Naive B cell (primary cell): ENCODE measurements at regions not wholly inside any gene's neighbourhood (a gene's known extent, or its start where the extent isn't known, plus 50 kb on each side); places are given as distances from the start of the nearest gene placed in this dataset.

Source experiments
- ATAC-seq, 2 donors: fragments of 150-1000 bp; cut with Tn5 transposase; 2 replicates each; pipeline ENCODE4 v1.10.0; 2021; ENCODE audit warnings: low read depth in 2 of 2, mild to moderate bottlenecking in 2 of 2, moderate library complexity in 2 of 2
- DNase-seq: peaks from one replicate; pipeline ENCODE4 v3.0.0; 2022
- H3K27ac Mint-ChIP-seq, 6 donors: one replicate each; pipeline ENCODE4 v1.8.0; 2020 to 2022; ENCODE audit warnings: mild to moderate bottlenecking in 6 of 6, mixed read lengths in 6 of 6, moderate library complexity in 5 of 6, inconsistent platforms in 2 of 6
- H3K27me3 Mint-ChIP-seq, 3 donors: one replicate each; pipeline ENCODE4 v1.8.0; 2021 to 2022; ENCODE audit warnings: mixed read lengths in 3 of 3, mild to moderate bottlenecking in 1 of 3
- H3K36me3 Mint-ChIP-seq, 2 donors: one replicate each; pipeline ENCODE4 v1.8.0; 2020 to 2022; ENCODE audit warnings: mixed read lengths in 2 of 2, inconsistent platforms in 1 of 2, mild to moderate bottlenecking in 1 of 2
- H3K4me1 Mint-ChIP-seq, 3 donors: one replicate each; pipeline ENCODE4 v1.8.0; 2020 to 2022; ENCODE audit warnings: mixed read lengths in 3 of 3, inconsistent platforms in 1 of 3, mild to moderate bottlenecking in 1 of 3, moderate library complexity in 1 of 3
- H3K4me3 Mint-ChIP-seq, 8 donors: one replicate each; pipeline ENCODE4 v1.8.0; 2020 to 2022; ENCODE audit warnings: mild to moderate bottlenecking in 8 of 8, mixed read lengths in 8 of 8, moderate library complexity in 8 of 8, inconsistent platforms in 2 of 8
- H3K9me3 Mint-ChIP-seq, 7 donors: one replicate each; pipeline ENCODE4 v1.8.0; 2020 to 2022; ENCODE audit warnings: mixed read lengths in 7 of 7, mild to moderate bottlenecking in 5 of 7, inconsistent platforms in 2 of 7, moderate library complexity in 1 of 7

DNA sequence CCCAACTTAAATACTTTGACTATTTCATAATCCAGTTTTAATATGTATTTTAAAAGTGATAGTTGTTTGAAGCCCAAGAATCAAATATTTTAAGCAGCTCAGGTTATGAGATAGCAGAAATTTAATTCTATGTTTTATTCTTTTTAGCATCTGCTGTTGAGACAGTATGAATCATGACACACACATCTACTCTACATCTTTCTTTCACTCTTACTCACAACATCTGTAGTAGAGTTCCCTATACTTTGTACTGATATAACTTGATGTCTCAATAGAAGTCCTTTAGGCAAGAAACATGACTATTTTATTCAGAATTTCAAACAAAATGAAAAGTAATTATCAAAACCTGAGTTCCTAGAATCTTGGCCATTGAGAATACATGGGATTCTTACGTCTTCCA, 187.9 kb upstream of the GNPDA2 start:
- H3K27ac Mint-ChIP-seq: no peak overlapping the region
- H3K4me1 Mint-ChIP-seq: peaks cover 0 to 6% (median 0%) of the 10 kb centered on the region in 3 donors
- H3K36me3 Mint-ChIP-seq: no peaks in the 10 kb centered on the region
- H3K9me3 Mint-ChIP-seq: no peaks in the 10 kb centered on the region
- no peak overlapping the region for H3K4me3 Mint-ChIP-seq
- H3K27me3 Mint-ChIP-seq: no peaks in the 10 kb centered on the region
- no peak for DNase-seq
- no peak for ATAC-seq

DNA sequence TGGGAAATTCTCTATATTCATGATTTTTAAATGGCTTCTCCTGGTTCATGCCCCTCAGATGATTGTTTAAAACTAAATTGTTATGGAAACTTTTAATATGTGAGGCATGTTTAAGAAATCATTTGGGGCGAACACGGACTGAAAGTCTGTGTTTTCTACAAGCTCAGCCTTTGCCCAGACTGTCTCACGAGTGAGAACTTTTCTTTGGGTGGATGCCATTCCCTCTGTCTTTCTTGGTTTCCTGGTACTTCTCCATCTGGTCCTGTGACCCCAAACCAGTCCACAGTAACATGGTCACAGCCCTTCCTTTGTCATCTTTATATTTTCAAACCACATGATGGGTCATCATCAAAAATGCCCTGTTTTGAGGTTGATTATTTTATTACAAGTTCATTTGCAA, 186.6 kb upstream of the GNPDA2 start:
- Mint-ChIP-seq H3K36me3 (no peaks in the 10 kb centered on the region), H3K27me3 (no peaks in the 10 kb centered on the region), H3K9me3 (no peaks in the 10 kb centered on the region), H3K27ac (no peak overlapping the region), H3K4me3 (no peak overlapping the region), H3K4me1 (peaks cover 0 to 6% (median 0%) of the 10 kb centered on the region in 3 donors)
- DNase-seq (no peak), ATAC-seq (no peak)

- Mint-ChIP-seq H3K36me3 (no peaks in the 10 kb centered on the region), H3K9me3 (peaks cover 0 to 5% (median 1%) of the 10 kb centered on the region in 7 donors), H3K27me3 (no peaks in the 10 kb centered on the region), H3K27ac (no peak overlapping the region), H3K4me3 (no peak overlapping the region), H3K4me1 (no peaks in the 10 kb centered on the region)
- DNase-seq (no peak), ATAC-seq (no peak)
Measured at GRCh38 chr4:44908565-44908964, 182.2 kb upstream of the GNPDA2 start.

GRCh38 chr4:44872246-44872645, 145.9 kb upstream of the GNPDA2 start:
- Mint-ChIP-seq H3K27ac (no peak overlapping the region), H3K4me3 (no peak overlapping the region), H3K27me3 (no peaks in the 10 kb centered on the region), H3K9me3 (peaks cover 0 to 4% (median 0%) of the 10 kb centered on the region in 7 donors), H3K4me1 (no peaks in the 10 kb centered on the region), H3K36me3 (no peaks in the 10 kb centered on the region)
- no peak for ATAC-seq
- no peak for DNase-seq

DNA sequence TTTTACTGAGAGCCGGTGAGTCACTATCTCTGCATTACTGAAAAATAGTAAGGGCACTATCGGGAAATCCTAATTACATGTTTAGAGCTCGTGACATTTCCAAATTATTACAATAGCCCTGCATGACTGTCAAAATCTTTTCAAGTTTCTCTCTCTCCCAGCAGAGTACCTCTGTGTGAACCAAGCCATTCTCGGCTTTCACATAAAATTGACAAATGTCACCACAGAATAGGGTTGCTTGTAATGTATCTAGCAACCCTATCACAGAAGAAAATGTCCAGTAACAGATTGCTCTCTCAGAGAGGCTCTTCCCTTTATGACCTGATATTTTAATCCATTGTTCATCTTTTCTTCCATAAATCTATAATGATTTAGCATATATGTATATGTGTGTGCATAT, 144.8 kb upstream of the GNPDA2 start:
- ATAC-seq (no peak), DNase-seq (no peak)
- no peaks in the 10 kb centered on the region for H3K36me3 Mint-ChIP-seq
- peaks cover 0 to 4% (median 0%) of the 10 kb centered on the region in 7 donors for H3K9me3 Mint-ChIP-seq
- no peak overlapping the region for H3K4me3 Mint-ChIP-seq
- H3K27ac Mint-ChIP-seq: no peak overlapping the region
- no peaks in the 10 kb centered on the region for H3K4me1 Mint-ChIP-seq
- no peaks in the 10 kb centered on the region for H3K27me3 Mint-ChIP-seq

DNA sequence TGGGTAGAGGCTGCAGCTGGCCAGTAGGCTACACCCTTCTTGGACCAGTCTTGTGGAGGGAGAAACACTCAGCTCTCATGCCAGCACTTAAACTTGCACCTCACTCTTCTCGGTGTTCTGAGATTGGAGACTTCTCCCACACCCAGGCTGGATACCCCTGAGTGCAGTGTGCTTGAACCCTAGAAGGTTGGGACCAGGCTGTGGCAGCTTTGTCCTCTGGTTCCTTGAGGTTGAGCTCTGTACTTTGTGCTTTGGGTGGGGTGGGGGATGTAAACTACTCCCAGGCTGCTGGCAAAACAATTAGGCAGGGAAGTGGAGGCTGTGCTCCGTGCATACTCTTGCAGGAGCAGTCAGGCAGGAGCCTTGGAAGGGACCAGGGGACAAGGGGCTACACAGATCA, 143.6 kb upstream of the GNPDA2 start:
- no peak for ATAC-seq
- H3K27me3 Mint-ChIP-seq: no peaks in the 10 kb centered on the region
- no peaks in the 10 kb centered on the region for H3K36me3 Mint-ChIP-seq
- H3K27ac Mint-ChIP-seq: no peak overlapping the region
- H3K4me3 Mint-ChIP-seq: no peak overlapping the region
- peaks cover 0 to 4% (median 0%) of the 10 kb centered on the region in 7 donors for H3K9me3 Mint-ChIP-seq
- no peaks in the 10 kb centered on the region for H3K4me1 Mint-ChIP-seq
- DNase-seq: no peak

GRCh38 chr4:44869222-44869882, 143.0 kb upstream of the GNPDA2 start:
- H3K27me3 Mint-ChIP-seq: no peaks in the 10 kb centered on the region
- no peak for DNase-seq
- H3K27ac Mint-ChIP-seq: no peak overlapping the region
- no peaks in the 10 kb centered on the region for H3K4me1 Mint-ChIP-seq
- H3K4me3 Mint-ChIP-seq: no peak overlapping the region
- ATAC-seq: no peak
- H3K9me3 Mint-ChIP-seq: peaks cover 0 to 4% (median 0%) of the 10 kb centered on the region in 7 donors
- H3K36me3 Mint-ChIP-seq: no peaks in the 10 kb centered on the region

GRCh38 chr4:44861756-44862155, 135.4 kb upstream of the GNPDA2 start:
- ATAC-seq (no peak), DNase-seq (no peak)
- no peak overlapping the region for H3K27ac Mint-ChIP-seq
- H3K36me3 Mint-ChIP-seq: no peaks in the 10 kb centered on the region
- no peaks in the 10 kb centered on the region for H3K27me3 Mint-ChIP-seq
- H3K4me1 Mint-ChIP-seq: no peaks in the 10 kb centered on the region
- H3K4me3 Mint-ChIP-seq: no peak overlapping the region
- peaks cover 0 to 1% (median 0%) of the 10 kb centered on the region in 7 donors for H3K9me3 Mint-ChIP-seq

DNA sequence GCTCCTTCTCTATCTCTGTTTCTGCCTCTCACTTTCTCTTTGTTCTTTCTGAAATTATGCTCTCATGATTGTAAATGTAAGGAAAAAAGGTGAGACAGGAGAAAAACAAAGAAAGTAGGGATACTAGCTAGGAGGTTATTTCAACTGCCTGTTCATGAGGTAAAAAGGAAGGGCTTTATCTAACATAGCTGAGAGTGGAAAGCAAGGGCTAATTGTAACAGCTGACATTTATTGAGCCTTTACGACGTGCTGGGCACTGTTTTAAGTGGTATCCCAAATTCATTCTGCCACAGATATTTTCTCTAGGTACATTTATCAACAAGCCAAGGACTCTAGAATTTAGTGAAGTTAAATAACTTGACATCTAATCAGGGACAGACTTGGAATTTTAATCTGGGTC, 133.1 kb upstream of the GNPDA2 start:
- Mint-ChIP-seq H3K9me3 (peaks cover 0 to 3% (median 0%) of the 10 kb centered on the region in 7 donors), H3K27me3 (no peaks in the 10 kb centered on the region), H3K36me3 (no peaks in the 10 kb centered on the region), H3K27ac (no peak overlapping the region), H3K4me1 (no peaks in the 10 kb centered on the region), H3K4me3 (no peak overlapping the region)
- ATAC-seq (no peak), DNase-seq (no peak)

GRCh38 chr4:44848466-44848865, 122.1 kb upstream of the GNPDA2 start:
- Mint-ChIP-seq H3K9me3 (peaks cover 0 to 21% (median 9%) of the 10 kb centered on the region in 7 donors), H3K4me3 (no peak overlapping the region), H3K36me3 (no peaks in the 10 kb centered on the region), H3K27me3 (no peaks in the 10 kb centered on the region), H3K4me1 (no peaks in the 10 kb centered on the region), H3K27ac (no peak overlapping the region)
- ATAC-seq: no peak
- DNase-seq: no peak

DNA sequence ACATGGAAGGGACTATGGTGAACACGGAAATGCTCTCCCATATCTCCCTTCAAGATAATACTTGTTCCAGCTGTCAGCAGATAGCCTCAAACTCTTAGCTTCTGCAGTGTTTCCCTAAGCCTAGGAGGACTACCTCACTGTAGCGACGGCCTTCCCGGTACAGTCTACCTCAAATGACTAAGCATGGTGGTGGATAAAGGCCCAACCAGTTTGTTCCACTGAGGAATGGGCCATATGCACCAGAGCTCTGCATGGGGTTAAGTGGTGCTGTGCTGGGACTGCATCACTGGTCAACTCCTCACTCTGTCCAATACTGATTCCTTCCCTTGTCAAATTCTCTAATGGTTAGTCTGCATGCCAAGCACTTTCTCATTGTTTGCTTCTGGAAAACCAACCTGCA, 119.6 kb upstream of the GNPDA2 start:
- no peak overlapping the region for H3K27ac Mint-ChIP-seq
- H3K4me3 Mint-ChIP-seq: no peak overlapping the region
- DNase-seq (no peak), ATAC-seq (no peak)
- no peaks in the 10 kb centered on the region for H3K36me3 Mint-ChIP-seq
- H3K27me3 Mint-ChIP-seq: no peaks in the 10 kb centered on the region
- H3K9me3 Mint-ChIP-seq: peaks cover 0 to 10% (median 0%) of the 10 kb centered on the region in 7 donors
- H3K4me1 Mint-ChIP-seq: no peaks in the 10 kb centered on the region

DNA sequence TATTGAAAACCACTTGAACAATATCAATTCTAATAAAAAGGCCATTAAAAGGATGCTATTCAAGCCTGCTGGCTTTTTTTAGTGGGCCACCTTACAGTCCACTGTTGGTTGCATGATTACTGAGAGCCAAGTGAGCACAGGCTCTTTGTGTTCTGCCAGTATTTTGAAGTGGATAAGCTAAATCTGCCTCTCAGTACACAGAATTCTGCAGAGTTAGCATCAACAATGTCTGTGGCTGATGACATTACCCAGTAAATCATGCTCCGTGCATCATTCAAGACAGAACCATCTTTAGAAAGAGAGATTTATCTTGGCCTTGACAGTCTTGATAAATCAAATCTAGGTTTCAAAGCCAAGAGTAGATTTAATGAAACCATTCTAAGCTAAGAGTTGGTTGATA, 119.0 kb upstream of the GNPDA2 start:
- no peaks in the 10 kb centered on the region for H3K4me1 Mint-ChIP-seq
- no peaks in the 10 kb centered on the region for H3K36me3 Mint-ChIP-seq
- H3K27ac Mint-ChIP-seq: no peak overlapping the region
- DNase-seq: no peak
- H3K27me3 Mint-ChIP-seq: no peaks in the 10 kb centered on the region
- no peak overlapping the region for H3K4me3 Mint-ChIP-seq
- peaks cover 0 to 10% (median 0%) of the 10 kb centered on the region in 7 donors for H3K9me3 Mint-ChIP-seq
- ATAC-seq: no peak

DNA sequence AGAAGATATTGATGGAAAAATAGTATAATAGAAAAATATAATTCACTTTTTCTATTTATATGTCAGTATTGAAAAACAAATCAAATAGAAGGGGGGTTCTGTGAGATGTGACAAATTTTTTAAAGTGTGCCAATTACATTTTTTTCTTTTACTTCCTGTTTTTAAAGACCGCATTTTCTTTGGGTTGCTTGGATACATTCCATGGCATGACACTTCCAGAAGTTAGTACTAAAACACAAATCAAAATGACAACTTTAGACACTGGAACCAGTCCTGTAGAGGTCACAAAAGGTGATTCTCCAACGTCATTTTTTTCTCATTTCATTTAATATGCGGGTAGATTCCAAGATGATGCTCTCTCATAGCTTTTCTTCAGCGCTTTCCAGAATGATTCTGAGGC, 116.2 kb upstream of the GNPDA2 start:
- Mint-ChIP-seq H3K27ac (no peak overlapping the region), H3K4me3 (no peak overlapping the region), H3K27me3 (no peaks in the 10 kb centered on the region), H3K4me1 (no peaks in the 10 kb centered on the region), H3K9me3 (no peaks in the 10 kb centered on the region), H3K36me3 (no peaks in the 10 kb centered on the region)
- ATAC-seq (no peak), DNase-seq (no peak)

GRCh38 chr4:44817930-44818329, 91.6 kb upstream of the GNPDA2 start:
- DNase-seq (no peak), ATAC-seq (no peak)
- H3K4me1 Mint-ChIP-seq: no peaks in the 10 kb centered on the region
- H3K36me3 Mint-ChIP-seq: no peaks in the 10 kb centered on the region
- H3K4me3 Mint-ChIP-seq: no peak overlapping the region
- no peak overlapping the region for H3K27ac Mint-ChIP-seq
- no peaks in the 10 kb centered on the region for H3K27me3 Mint-ChIP-seq
- peaks cover 0 to 9% (median 6%) of the 10 kb centered on the region in 7 donors for H3K9me3 Mint-ChIP-seq

DNA sequence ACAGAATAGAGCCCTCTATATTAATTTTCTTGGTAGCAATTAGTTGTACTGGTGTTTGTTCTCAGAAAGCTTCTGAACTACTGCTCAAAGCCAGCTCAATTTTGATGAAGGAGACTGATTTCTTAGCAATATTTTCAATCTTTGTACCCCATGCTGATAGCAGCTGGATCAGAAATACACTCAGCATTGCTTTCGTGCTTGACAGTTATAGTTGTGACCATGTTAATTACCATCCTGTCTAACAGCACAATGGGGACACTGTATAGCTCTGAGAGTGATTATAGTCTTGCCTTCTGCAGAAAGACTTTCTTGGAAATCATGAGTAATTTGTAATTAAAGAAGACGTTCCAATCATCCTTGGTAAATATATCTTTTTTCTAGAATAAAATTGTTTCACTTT, 79.7 kb upstream of the GNPDA2 start:
- Mint-ChIP-seq H3K9me3 (no peaks in the 10 kb centered on the region), H3K4me1 (no peaks in the 10 kb centered on the region), H3K27ac (no peak overlapping the region), H3K27me3 (no peaks in the 10 kb centered on the region), H3K36me3 (no peaks in the 10 kb centered on the region), H3K4me3 (no peak overlapping the region)
- no peak for DNase-seq
- no peak for ATAC-seq
